ENCODE measurements at regions not wholly inside any gene's neighbourhood (a gene's known extent, or its start where the extent isn't known, plus 50 kb on each side); places are given as distances from the start of the nearest gene placed in this dataset.
"Not testable (repeated sequence)": the region's sequence is repeated elsewhere in the genome, so short reads cannot be mapped to it uniquely, and the experiment has no call there.

- DNase-seq (ENCODE audit: low read depth) = no peak
These were observed 62.0 kb downstream of the CAVIN4 start for GRCh38 chr9:100639854-100640253.

- DNase-seq (ENCODE audit: low read depth) = no peak
These were observed 62.7 kb downstream of the CAVIN4 start for GRCh38 chr9:100640447-100641050.

- DNase-seq (ENCODE audit: low read depth) = no peak
These were observed 63.3 kb downstream of the CAVIN4 start for GRCh38 chr9:100641166-100641565.

GRCh38 chr9:100652850-100653249 lies 75.0 kb downstream of the CAVIN4 start:
- DNase-seq (ENCODE audit: low read depth) = no peak

GRCh38 chr9:100653643-100654334 lies 75.9 kb downstream of the CAVIN4 start:
- no peak for DNase-seq (ENCODE audit: low read depth)

GRCh38 chr9:100656851-100657250 lies 79.0 kb downstream of the CAVIN4 start:
- DNase-seq (ENCODE audit: low read depth) = not testable (repeated sequence)

- no peak for DNase-seq (ENCODE audit: low read depth)
These were observed 83.8 kb downstream of the CAVIN4 start for GRCh38 chr9:100661668-100662067.

GRCh38 chr9:100662122-100662521 lies 84.2 kb downstream of the CAVIN4 start:
- no peak for DNase-seq (ENCODE audit: low read depth)

- no peak for DNase-seq (ENCODE audit: low read depth)
These were observed 89.6 kb downstream of the CAVIN4 start for GRCh38 chr9:100667448-100667847.

GRCh38 chr9:100668024-100668423 lies 90.1 kb downstream of the CAVIN4 start:
- no peak for DNase-seq (ENCODE audit: low read depth)

GRCh38 chr9:100669968-100670367 lies 92.1 kb downstream of the CAVIN4 start:
- no peak for DNase-seq (ENCODE audit: low read depth)

GRCh38 chr9:100670719-100671118 lies 92.8 kb downstream of the CAVIN4 start:
- no peak for DNase-seq (ENCODE audit: low read depth)

GRCh38 chr9:100671898-100672297 lies 94.0 kb downstream of the CAVIN4 start:
- DNase-seq (ENCODE audit: low read depth) = no peak

- DNase-seq (ENCODE audit: low read depth) = no peak
These were observed 95.4 kb downstream of the CAVIN4 start for GRCh38 chr9:100673249-100673648.

- DNase-seq (ENCODE audit: low read depth) = no peak
These were observed 96.7 kb downstream of the CAVIN4 start for GRCh38 chr9:100674419-100675122.

- DNase-seq (ENCODE audit: low read depth) = no peak
These were observed 102.0 kb downstream of the CAVIN4 start for GRCh38 chr9:100679834-100680233.

GRCh38 chr9:100686420-100686819 lies 108.5 kb downstream of the CAVIN4 start:
- no peak for DNase-seq (ENCODE audit: low read depth)

GRCh38 chr9:100689635-100690034 lies 111.8 kb downstream of the CAVIN4 start:
- no peak for DNase-seq (ENCODE audit: low read depth)

- DNase-seq (ENCODE audit: low read depth) = no peak
These were observed 112.6 kb downstream of the CAVIN4 start for GRCh38 chr9:100690438-100690837.

GRCh38 chr9:100697339-100697738 lies 119.5 kb downstream of the CAVIN4 start:
- no peak for DNase-seq (ENCODE audit: low read depth)

- no peak for DNase-seq (ENCODE audit: low read depth)
These were observed 121.1 kb downstream of the CAVIN4 start for GRCh38 chr9:100698945-100699344.

- DNase-seq (ENCODE audit: low read depth) = no peak
These were observed 121.8 kb downstream of the CAVIN4 start for GRCh38 chr9:100699668-100700067.

GRCh38 chr9:100700689-100701318 lies 122.9 kb downstream of the CAVIN4 start:
- DNase-seq (ENCODE audit: low read depth) = no peak

Measured in stimulated activated CD8-positive, alpha-beta memory T cell treated with anti-CD3 and anti-CD28 coated beads, Interleukin-12 subunit alpha, Interleukin-12 subunit beta, amount 100 ng/mL, for 1 hour (primary cell).